Natural killer cell (primary cell): ENCODE measurements at regions not wholly inside any gene's neighbourhood (a gene's known extent, or its start where the extent isn't known, plus 50 kb on each side); places are given as distances from the start of the nearest gene placed in this dataset.

Source experiments
- ATAC-seq, 3 donors: fragments of 150-1000 bp in 2 of 3; fragments of 200-7000 bp in 1 of 3; cut with Tn5 transposase; 1 replicate in 1 of 3; 2 replicates in 2 of 3; pipeline ENCODE4 v1.10.0; 2021; ENCODE audit warnings: mild to moderate bottlenecking in 2 of 3, moderate library complexity in 2 of 3
- DNase-seq, 2 donors: peaks; one replicate each; pipeline versions ENCODE4 v3.0.0 to v3.0.0-alpha.2; 2013 to 2021; ENCODE audit warnings: mixed read lengths in 1 of 2
- H3K27ac ChIP-seq: one replicate; pipeline ENCODE4 v1.5.1; 2013; ENCODE audit warnings: mild to moderate bottlenecking, low read length
- H3K27me3 ChIP-seq: one replicate; pipeline ENCODE4 v1.6.1; 2013; ENCODE audit warnings: low read length; ENCODE audit not compliant: control insufficient read depth, insufficient read depth
- H3K36me3 ChIP-seq: one replicate; pipeline ENCODE4 v1.6.1; 2013; ENCODE audit warnings: low read length; ENCODE audit not compliant: control insufficient read depth, insufficient read depth
- H3K4me1 ChIP-seq: one replicate; pipeline ENCODE4 v1.6.1; 2013; ENCODE audit warnings: low read length; ENCODE audit not compliant: control insufficient read depth, insufficient read depth
- H3K4me3 ChIP-seq: one replicate; pipeline ENCODE4 v1.5.1; 2013; ENCODE audit warnings: low read length
- H3K9me3 ChIP-seq: one replicate; pipeline ENCODE4 v1.6.1; 2013; ENCODE audit warnings: low read length; ENCODE audit not compliant: control insufficient read depth, insufficient read depth
- H3K27ac Mint-ChIP-seq, 2 donors: one replicate each; pipeline ENCODE4 v1.8.0; 2022; ENCODE audit warnings: mild to moderate bottlenecking in 2 of 2, mixed read lengths in 2 of 2, moderate library complexity in 1 of 2
- H3K27me3 Mint-ChIP-seq, 2 donors: one replicate each; pipeline ENCODE4 v1.8.0; 2022; ENCODE audit warnings: low read depth in 2 of 2, mixed read lengths in 2 of 2
- H3K36me3 Mint-ChIP-seq: one replicate; pipeline ENCODE4 v1.8.0; 2022; ENCODE audit warnings: mixed read lengths
- H3K4me1 Mint-ChIP-seq, 2 donors: one replicate each; pipeline ENCODE4 v1.8.0; 2022; ENCODE audit warnings: mixed read lengths in 2 of 2
- H3K4me3 Mint-ChIP-seq: one replicate; pipeline ENCODE4 v1.8.0; 2022; ENCODE audit warnings: mild to moderate bottlenecking, moderate library complexity, mixed read lengths
- H3K9me3 Mint-ChIP-seq, 2 donors: one replicate each; pipeline ENCODE4 v1.8.0; 2022; ENCODE audit warnings: mixed read lengths in 2 of 2
- CTCF ChIP-seq: fragments of 200-600 bp; IDR thresholded peaks from one replicate; pipeline ENCODE4 v1.8.0; 2022; ENCODE audit warnings: antibody characterized with exemption
- whole genome bisulfite sequencing: methylation state at CpG from one replicate; pipeline ENCODE4 v1.1.7; 2013; ENCODE audit warnings: missing lambda C conversion rate; ENCODE audit not compliant: insufficient coverage; 5-methylcytosine and 5-hydroxymethylcytosine counted together
- intact Hi-C: fragments of 100-400 bp; cut with micrococcal nuclease; formaldehyde crosslinking; loops from one replicate; pipeline ENCODE4 v1.14.2; 2022

DNA sequence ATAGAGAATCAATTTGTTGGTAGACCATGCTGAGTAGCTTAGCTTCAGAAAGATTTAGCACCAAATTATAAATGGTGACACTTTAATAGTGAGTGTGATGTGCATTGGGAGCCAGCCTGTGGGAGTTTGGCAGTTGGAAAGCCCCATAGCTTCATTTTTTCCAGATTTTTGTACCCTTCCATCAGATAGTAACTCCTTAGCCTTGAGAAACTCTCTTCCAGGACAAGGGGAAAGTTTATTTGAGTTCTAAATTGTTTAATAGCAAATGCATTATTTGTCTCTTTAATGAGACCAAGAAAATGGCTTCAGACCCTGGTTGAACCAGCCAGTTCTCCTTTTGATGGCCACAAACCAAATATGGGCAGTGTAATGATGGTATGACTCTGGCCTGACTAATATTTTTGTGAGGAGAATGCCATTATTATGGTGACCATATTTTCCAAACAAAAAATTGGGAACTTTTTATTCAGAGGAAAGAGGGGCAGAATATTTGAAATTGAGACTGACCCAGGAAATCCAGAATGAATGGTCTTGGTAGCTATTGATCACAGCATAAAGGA is 49.8 kb downstream of the PLCE1 start:
- no peak for ATAC-seq
- H3K4me1 Mint-ChIP-seq, result no peaks in the 10 kb centered on the region

GRCh38 chr10:94046098-94046497 is 52.4 kb downstream of the PLCE1 start:
- H3K36me3 Mint-ChIP-seq, result no peaks in the 10 kb centered on the region
- no peaks in the 10 kb centered on the region for H3K9me3 Mint-ChIP-seq
- no peaks in the 10 kb centered on the region for H3K9me3 ChIP-seq
- WGBS, result 64% methylated on average over 1 of the region's 1 CpG
- H3K4me3 ChIP-seq, result no peak overlapping the region
- intact Hi-C loops, result no loop called here
- no peak overlapping the region for H3K4me3 Mint-ChIP-seq
- no peak overlapping the region for H3K27ac ChIP-seq
- no peaks in the 10 kb centered on the region for H3K4me1 ChIP-seq
- DNase-seq (no peak), ATAC-seq (no peak)
- no peaks in the 10 kb centered on the region for H3K27me3 ChIP-seq
- no peak for TF ChIP-seq CTCF
- no peak overlapping the region for H3K27ac Mint-ChIP-seq
- peaks cover 7% of the 10 kb centered on the region in 2 donors for H3K27me3 Mint-ChIP-seq
- no peaks in the 10 kb centered on the region for H3K4me1 Mint-ChIP-seq
- H3K36me3 ChIP-seq, result no peaks in the 10 kb centered on the region

More for the DNA sequence above, 49.8 kb downstream of the PLCE1 start:
- Histone ChIP-seq H3K36me3 (no peaks in the 10 kb centered on the region), H3K27ac (no peak overlapping the region), H3K4me1 (no peaks in the 10 kb centered on the region), H3K9me3 (no peaks in the 10 kb centered on the region), H3K27me3 (no peaks in the 10 kb centered on the region), H3K4me3 (no peak overlapping the region)
- H3K27me3 Mint-ChIP-seq, result no peaks in the 10 kb centered on the region
- no peak overlapping the region for H3K4me3 Mint-ChIP-seq
- DNase-seq, result no peak
- no peaks in the 10 kb centered on the region for H3K36me3 Mint-ChIP-seq
- no peak overlapping the region for H3K27ac Mint-ChIP-seq
- no peak for TF ChIP-seq CTCF
- intact Hi-C loops, result no loop called here
- no peaks in the 10 kb centered on the region for H3K9me3 Mint-ChIP-seq

- no peak overlapping the region for H3K27ac Mint-ChIP-seq
- TF ChIP-seq CTCF, result no peak
- H3K27me3 Mint-ChIP-seq, result peaks cover 7% of the 10 kb centered on the region in 2 donors
- intact Hi-C loops, result no loop called here
- no peaks in the 10 kb centered on the region for H3K27me3 ChIP-seq
- no peak overlapping the region for H3K27ac ChIP-seq
- no peaks in the 10 kb centered on the region for H3K36me3 ChIP-seq
- no peak overlapping the region for H3K4me3 ChIP-seq
- H3K36me3 Mint-ChIP-seq, result no peaks in the 10 kb centered on the region
- DNase-seq (no peak), ATAC-seq (no peak)
- no peaks in the 10 kb centered on the region for H3K4me1 Mint-ChIP-seq
- no peaks in the 10 kb centered on the region for H3K4me1 ChIP-seq
- 95% methylated on average over 2 of the region's 3 CpGs for WGBS
- no peak overlapping the region for H3K4me3 Mint-ChIP-seq
- no peaks in the 10 kb centered on the region for H3K9me3 ChIP-seq
- no peaks in the 10 kb centered on the region for H3K9me3 Mint-ChIP-seq
These were observed 53.6 kb downstream of the PLCE1 start for GRCh38 chr10:94047293-94047692.

DNA sequence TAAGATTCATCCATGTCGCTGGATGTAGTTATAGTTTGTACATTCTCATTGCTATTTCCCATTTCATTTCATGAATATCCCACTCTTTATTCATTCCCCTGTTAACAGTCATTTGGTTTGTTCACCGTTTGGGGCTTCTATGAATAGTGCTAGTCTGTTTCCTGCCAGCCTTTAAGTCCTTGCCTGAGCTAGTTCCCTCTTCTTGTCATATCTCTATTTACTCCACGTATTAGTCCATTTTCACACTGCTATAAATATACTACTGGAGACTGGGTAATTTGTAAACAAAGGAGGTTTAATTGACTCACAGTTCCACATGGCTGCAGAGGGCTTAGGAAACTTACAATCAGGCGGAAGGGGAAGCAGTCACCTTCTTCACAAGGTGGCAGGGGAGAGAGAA is 56.2 kb downstream of the PLCE1 start:
- Mint-ChIP-seq H3K4me1 (no peaks in the 10 kb centered on the region), H3K36me3 (no peaks in the 10 kb centered on the region), H3K27ac (no peak overlapping the region), H3K9me3 (no peaks in the 10 kb centered on the region), H3K27me3 (peaks cover 7% of the 10 kb centered on the region in 2 donors), H3K4me3 (no peak overlapping the region)
- Histone ChIP-seq H3K4me1 (no peaks in the 10 kb centered on the region), H3K27me3 (no peaks in the 10 kb centered on the region), H3K36me3 (no peaks in the 10 kb centered on the region), H3K27ac (no peak overlapping the region), H3K4me3 (no peak overlapping the region), H3K9me3 (no peaks in the 10 kb centered on the region)
- DNase-seq (no peak), ATAC-seq (no peak)
- intact Hi-C loops, result no loop called here
- 58% methylated on average over 2 of the region's 4 CpGs for WGBS
- no peak for TF ChIP-seq CTCF
